Astrocyte of the cerebellum (primary cell): ENCODE measurements at regions not wholly inside any gene's neighbourhood (a gene's known extent, or its start where the extent isn't known, plus 50 kb on each side); places are given as distances from the start of the nearest gene placed in this dataset.

Experiments used
- DNase-seq: peaks from one replicate; pipeline ENCODE4 v3.0.0-alpha.2; 2011; ENCODE audit warnings: low read depth
- H3K4me3 ChIP-seq: 2 replicates; pipeline ENCODE4 v1.5.1; 2011; ENCODE audit warnings: mild to moderate bottlenecking, low read depth, low read length, moderate library complexity
- in situ Hi-C: cut with HindIII; loops from 2 replicates; pipeline ENCODE4 v1.10.0; 2017; ENCODE audit warnings: low sequenced_read_pairs
- TF ChIP-seq, protein P1 (sequence below): IDR thresholded peaks from 2 replicates; pipeline ENCODE4 v1.5.1; 2012; ENCODE audit warnings: low read length, low read depth, moderate library complexity, mild to moderate bottlenecking; ENCODE audit errors: missing control alignments

DNA sequence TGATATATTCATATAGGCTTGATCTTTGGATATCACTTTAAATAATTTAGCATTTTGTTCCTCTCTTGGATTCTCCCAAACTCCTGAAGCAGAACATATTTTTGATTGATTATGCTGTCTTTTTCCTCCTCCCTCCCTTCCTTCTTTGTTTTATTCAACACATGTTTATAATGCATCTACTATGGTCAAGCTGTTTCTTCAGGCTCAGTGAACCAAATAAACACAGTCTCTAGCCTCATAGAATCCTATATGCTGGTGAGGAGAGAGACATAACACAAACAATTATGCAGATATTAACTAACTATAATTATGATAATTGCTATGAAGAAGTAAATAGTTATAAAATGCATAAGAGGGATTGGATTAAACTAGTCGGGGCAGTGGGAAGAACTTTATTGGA lies 1023.6 kb upstream of the RAG2 start:
- in situ Hi-C loops, result no loop called here

DNA sequence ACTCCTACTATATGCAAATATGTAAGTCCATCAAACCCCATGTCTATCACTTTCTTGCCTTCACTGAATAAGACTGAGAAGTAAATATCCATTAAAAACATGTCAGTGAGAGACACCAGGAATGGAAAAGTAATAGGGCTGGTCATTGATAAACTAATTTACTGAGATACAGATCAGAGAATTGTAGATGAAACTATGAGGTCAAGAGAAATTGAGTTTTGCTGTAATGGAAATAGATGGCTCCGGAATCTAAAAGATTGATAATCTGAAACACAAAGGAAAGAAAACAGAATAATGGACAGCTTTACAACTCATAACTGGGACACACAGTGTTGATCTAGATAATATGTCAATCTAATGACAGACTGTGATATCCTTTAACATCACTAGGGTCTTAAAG lies 1018.3 kb upstream of the RAG2 start:
- in situ Hi-C loops, result no loop called here

More for the DNA sequence above, 1023.6 kb upstream of the RAG2 start:
- TF ChIP-seq, protein P1, sequence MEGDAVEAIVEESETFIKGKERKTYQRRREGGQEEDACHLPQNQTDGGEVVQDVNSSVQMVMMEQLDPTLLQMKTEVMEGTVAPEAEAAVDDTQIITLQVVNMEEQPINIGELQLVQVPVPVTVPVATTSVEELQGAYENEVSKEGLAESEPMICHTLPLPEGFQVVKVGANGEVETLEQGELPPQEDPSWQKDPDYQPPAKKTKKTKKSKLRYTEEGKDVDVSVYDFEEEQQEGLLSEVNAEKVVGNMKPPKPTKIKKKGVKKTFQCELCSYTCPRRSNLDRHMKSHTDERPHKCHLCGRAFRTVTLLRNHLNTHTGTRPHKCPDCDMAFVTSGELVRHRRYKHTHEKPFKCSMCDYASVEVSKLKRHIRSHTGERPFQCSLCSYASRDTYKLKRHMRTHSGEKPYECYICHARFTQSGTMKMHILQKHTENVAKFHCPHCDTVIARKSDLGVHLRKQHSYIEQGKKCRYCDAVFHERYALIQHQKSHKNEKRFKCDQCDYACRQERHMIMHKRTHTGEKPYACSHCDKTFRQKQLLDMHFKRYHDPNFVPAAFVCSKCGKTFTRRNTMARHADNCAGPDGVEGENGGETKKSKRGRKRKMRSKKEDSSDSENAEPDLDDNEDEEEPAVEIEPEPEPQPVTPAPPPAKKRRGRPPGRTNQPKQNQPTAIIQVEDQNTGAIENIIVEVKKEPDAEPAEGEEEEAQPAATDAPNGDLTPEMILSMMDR, result no peak
- no peak for DNase-seq
- H3K4me3 ChIP-seq, result no peak overlapping the region

DNA sequence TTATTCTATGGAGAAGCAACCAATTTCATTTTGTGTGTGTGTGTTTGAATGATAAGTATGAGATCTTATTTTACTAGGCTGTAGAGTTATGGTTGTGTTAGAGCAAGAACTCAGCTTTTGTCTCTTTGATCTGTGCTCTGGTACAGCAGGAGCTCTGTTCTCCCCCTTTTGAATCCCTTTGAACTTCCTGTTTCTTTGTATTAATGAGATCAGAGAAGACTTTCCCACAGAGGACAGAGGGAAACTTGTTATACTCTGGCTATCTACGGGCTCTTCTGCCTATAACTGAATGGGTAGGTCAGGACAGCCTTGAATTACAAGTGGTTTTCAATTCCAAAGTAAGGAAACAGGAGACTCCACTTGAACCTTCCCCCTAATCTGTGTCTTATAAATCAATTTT lies 1015.0 kb upstream of the RAG2 start:
- no peak for DNase-seq
- in situ Hi-C loops, result no loop called here
- H3K4me3 ChIP-seq, result no peak overlapping the region
- TF ChIP-seq, protein P1, result no peak

More for the DNA sequence above, 1018.3 kb upstream of the RAG2 start:
- TF ChIP-seq, protein P1, result no peak
- DNase-seq, result no peak
- no peak overlapping the region for H3K4me3 ChIP-seq

DNA sequence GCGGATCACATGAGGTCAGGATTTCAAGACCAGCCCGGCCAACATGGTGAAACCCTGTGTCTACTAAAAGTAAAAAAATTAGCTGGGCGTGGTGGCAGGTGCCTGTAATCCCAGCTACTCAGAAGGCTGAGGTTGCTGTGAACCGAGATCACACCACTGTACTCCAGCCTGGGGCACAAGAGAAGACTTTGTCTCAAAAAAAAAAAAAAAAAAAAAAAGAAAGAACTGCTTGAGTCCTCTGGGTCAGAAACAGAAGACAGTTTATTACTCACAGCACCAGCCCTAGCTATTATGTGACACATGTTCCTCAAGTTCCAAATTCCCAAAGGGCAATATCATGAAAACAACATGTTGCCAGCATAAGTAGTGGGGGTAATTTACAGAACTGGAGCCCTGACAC lies 1014.1 kb upstream of the RAG2 start:
- H3K4me3 ChIP-seq, result no peak overlapping the region
- DNase-seq, result no peak
- in situ Hi-C loops, result no loop called here
- TF ChIP-seq, protein P1, result no peak

DNA sequence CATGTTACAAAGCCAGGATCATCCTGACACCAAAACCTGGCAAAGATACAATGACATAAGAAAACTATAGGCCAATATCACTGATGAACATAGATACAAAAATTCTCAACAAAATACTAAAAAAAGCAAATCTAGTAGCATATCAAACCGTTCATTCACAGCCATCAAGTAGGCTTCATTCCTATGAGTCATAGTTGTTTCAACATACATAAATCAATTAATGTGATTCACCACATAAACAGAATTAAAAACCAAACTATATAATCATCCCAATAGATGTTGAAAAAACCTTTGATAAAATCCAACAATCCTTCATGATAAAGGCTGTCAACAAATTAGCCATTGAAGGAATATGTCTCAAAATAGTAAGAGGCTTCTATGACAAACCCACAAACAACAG lies 1007.2 kb upstream of the RAG2 start:
- TF ChIP-seq, protein P1, result no peak
- H3K4me3 ChIP-seq, result no peak overlapping the region
- in situ Hi-C loops, result no loop called here
- DNase-seq, result no peak

DNA sequence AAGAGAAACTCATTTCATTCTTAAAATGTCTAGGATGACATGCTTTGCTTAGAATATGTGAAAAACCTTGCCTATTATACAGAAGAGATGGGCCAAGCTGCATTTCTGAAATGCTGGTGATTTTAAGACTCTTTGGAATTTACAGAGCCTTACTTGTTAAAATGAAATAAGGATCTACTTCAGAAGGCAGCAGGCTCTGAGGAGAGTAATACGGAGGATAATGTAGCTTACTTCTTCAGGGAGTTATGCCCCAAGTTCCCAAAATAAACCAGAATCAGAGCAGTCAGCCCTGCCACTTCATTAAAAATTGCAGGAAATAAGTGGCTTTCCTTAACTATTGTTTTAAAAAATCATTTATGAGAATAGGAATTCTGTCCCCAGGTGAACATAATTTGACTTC lies 1000.3 kb upstream of the RAG2 start:
- in situ Hi-C loops, result no loop called here
- TF ChIP-seq, protein P1, result no peak
- no peak overlapping the region for H3K4me3 ChIP-seq
- no peak for DNase-seq

DNA sequence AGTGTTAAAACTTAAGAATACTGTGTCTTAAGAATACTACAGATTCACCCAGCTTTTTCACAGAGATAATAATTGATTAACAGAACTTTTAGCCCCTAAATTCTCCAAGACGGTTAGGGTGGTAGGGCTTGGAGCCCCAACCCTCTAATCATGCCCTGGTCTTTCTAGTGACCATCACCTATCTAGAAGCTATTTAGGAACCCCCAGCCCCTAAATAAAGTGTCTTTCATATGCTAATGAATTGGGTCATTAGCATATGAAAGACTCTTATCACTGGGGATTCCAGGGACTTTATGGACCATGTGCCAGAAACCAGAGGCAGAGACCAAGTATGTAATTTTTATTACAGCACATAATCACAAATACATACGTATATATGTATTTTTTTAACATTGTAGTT lies 999.7 kb upstream of the RAG2 start:
- H3K4me3 ChIP-seq, result no peak overlapping the region
- no peak for DNase-seq
- in situ Hi-C loops, result no loop called here
- TF ChIP-seq, protein P1, result no peak
